ENCODE measurements at regions not wholly inside any gene's neighbourhood (a gene's known extent, or its start where the extent isn't known, plus 50 kb on each side); places are given as distances from the start of the nearest gene placed in this dataset.

DNA sequence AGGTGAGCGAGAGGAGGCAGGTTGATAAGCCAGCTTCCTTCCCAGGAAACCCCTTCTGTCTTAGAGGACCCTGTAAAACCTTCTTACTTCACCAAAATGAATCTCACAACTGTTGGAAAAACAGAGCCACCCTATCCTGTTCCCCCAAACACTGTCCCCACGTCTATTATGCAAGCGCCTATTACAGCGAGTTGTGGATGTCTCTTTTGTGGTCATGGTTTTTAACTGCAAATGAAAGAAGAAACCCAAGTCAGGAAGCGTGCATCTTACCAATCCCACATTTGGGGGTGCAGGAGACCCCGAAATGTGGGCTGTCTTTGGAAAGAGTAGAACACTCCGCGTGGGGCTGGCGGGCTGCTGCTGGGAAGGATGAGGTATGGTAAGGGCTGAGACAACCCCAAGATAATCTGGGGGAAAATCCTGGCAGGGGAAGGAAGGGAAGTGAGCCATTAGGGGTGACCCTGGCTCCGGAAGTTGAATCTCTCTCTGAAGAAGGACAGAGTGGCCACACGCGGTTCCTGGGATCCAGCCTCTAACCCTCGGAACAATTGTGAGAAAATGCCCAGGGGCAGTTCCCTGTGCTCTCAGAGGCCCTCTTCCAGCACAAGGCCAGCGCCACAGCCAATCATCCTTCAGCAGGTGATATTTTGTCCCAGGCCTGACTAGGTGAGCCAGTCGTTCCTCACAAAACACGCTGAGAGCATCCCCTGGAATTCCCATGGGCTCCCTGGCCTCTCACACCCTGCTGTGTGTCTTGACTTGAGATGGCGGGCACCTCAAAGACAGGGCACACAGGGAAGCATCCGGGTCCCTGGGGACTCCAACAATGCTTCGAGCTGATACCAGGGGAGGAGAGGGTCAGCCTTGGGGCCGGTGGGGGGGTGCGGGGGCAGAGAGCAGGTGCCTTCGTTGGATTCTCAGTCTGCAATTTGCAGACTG lies 168.5 kb upstream of the IRF2BP2 start:
- no peaks in the 10 kb centered on the region for H3K36me3 ChIP-seq (ENCODE audit: control insufficient read depth, insufficient read depth, low read length)
- DNase-seq (ENCODE audit: low read depth in 4 of 6, low spot score in 6 of 6): no peak
- peaks cover 6% of the 10 kb centered on the region for H3K27me3 ChIP-seq (ENCODE audit: control insufficient read depth, insufficient read depth, low read length)
- H3K4me3 ChIP-seq (ENCODE audit: low read depth, low read length): no peak overlapping the region
- WGBS (ENCODE audit: insufficient coverage): 79% methylated on average over 21 of the region's 22 CpGs
- H3K4me1 ChIP-seq (ENCODE audit: control insufficient read depth, insufficient read depth, low read length): no peaks in the 10 kb centered on the region
- H3K9me3 ChIP-seq (ENCODE audit: control insufficient read depth, insufficient read depth, low read length): no peaks in the 10 kb centered on the region
- no peak overlapping the region for H3K27ac ChIP-seq (ENCODE audit: low read depth, low read length)

DNA sequence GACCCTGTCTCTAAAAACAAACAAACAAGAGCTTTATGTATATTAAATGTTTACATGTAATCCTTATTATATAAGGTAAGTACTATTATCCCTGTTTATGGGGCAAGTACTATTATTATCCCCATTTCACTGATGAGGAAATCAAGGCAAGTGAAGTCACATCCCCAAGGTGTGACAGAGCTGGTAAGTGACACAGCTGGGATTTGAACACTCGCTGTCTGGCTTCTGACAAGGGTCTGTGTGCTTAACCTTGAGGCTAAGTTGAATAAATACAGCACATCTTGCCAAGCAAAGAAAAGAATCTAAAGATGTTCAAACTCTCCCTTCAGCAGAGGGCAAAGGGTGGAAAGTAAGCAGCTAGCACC lies 167.9 kb upstream of the IRF2BP2 start:
- H3K4me1 ChIP-seq (ENCODE audit: control insufficient read depth, insufficient read depth, low read length): no peaks in the 10 kb centered on the region
- DNase-seq (ENCODE audit: low read depth in 4 of 6, low spot score in 6 of 6): no peak
- WGBS (ENCODE audit: insufficient coverage): 100% methylated on average over 1 of the region's 1 CpG
- H3K27me3 ChIP-seq (ENCODE audit: control insufficient read depth, insufficient read depth, low read length): peaks cover 6% of the 10 kb centered on the region
- no peaks in the 10 kb centered on the region for H3K36me3 ChIP-seq (ENCODE audit: control insufficient read depth, insufficient read depth, low read length)
- no peak overlapping the region for H3K4me3 ChIP-seq (ENCODE audit: low read depth, low read length)
- H3K9me3 ChIP-seq (ENCODE audit: control insufficient read depth, insufficient read depth, low read length): no peaks in the 10 kb centered on the region
- no peak overlapping the region for H3K27ac ChIP-seq (ENCODE audit: low read depth, low read length)

DNA sequence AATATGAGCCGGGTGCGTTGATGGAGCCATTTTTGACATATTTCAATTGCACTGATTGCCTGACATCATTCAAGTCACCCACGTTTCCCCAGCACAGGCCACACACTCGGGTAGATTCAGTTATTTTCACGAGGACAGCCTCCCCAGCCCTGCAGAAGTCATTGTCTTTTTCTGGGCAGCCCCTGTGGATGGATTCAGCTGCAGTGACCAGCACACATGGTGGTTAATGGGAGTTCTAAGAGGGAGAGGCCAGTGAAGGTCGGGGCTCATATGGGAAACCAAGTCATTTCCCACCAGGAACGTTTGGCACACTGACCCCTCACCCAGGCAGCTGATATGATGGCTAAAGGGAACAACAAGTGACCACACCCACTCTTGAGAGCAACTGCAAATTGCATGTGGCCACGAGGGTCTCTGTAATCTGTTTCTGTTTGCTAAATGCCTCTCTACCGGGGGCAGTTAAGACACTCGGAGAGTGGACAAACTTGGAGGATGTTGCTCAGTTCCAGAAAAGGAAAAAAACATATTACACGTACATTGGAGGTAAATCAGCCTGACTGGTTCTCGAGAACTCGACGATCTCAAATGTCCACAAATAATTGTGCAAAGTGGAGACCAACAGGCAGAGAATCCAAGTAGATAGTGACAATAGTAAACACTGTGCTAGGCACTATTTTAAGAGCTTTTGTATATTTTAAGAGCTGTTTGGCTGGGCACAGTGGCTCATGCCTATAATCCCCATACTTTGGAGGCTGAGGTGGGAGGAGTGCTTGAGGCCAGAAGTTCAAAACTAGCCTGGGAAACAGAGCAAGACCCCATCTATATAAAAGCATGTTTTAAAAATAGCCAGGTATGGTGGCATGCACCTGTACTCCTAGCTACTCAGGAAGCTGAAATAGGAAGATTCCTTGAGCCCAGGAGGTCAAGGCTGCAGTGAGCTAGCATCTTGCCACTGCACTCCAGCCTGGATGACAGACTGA lies 167.2 kb upstream of the IRF2BP2 start:
- Histone ChIP-seq H3K4me3 (ENCODE audit: low read depth, low read length) (no peak overlapping the region), H3K27me3 (ENCODE audit: control insufficient read depth, insufficient read depth, low read length) (peaks cover 6% of the 10 kb centered on the region), H3K27ac (ENCODE audit: low read depth, low read length) (no peak overlapping the region), H3K4me1 (ENCODE audit: control insufficient read depth, insufficient read depth, low read length) (no peaks in the 10 kb centered on the region), H3K36me3 (ENCODE audit: control insufficient read depth, insufficient read depth, low read length) (no peaks in the 10 kb centered on the region), H3K9me3 (ENCODE audit: control insufficient read depth, insufficient read depth, low read length) (no peaks in the 10 kb centered on the region)
- WGBS (ENCODE audit: insufficient coverage): 60% methylated on average over 14 of the region's 14 CpGs
- DNase-seq (ENCODE audit: low read depth in 4 of 6, low spot score in 6 of 6): no peak

DNA sequence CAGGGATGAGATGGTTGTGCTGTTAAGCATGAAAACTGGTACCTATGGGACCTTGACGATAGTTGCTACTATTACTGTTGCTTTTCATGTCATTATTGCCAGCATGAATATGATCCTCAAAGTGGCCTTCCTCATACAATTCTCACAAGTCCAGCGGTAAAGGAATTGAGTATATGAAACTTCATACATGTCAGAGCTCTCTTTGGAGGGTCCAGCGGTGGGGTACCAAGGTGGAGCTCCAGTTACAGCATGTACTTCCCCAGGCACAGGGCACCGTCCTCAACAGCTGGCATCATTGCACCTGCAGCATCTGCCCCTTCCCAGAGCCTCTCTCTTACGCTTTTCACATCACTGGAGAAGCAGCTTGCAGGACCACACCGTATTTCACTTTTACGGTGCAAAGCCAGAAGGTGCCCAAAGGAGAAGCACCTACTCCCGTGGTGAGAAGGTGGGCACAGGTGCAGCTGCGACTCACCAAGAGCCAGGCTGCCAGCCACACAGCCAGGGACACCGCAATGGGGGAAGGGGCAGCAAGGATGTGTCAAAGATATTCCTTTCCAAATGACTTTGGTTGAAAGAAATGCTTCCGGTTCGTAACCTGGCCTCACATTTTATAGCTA lies 166.4 kb upstream of the IRF2BP2 start:
- Histone ChIP-seq H3K27me3 (ENCODE audit: control insufficient read depth, insufficient read depth, low read length) (peaks cover 6% of the 10 kb centered on the region), H3K4me3 (ENCODE audit: low read depth, low read length) (no peak overlapping the region), H3K9me3 (ENCODE audit: control insufficient read depth, insufficient read depth, low read length) (no peaks in the 10 kb centered on the region), H3K36me3 (ENCODE audit: control insufficient read depth, insufficient read depth, low read length) (no peaks in the 10 kb centered on the region), H3K4me1 (ENCODE audit: control insufficient read depth, insufficient read depth, low read length) (no peaks in the 10 kb centered on the region), H3K27ac (ENCODE audit: low read depth, low read length) (no peak overlapping the region)
- WGBS (ENCODE audit: insufficient coverage): 90% methylated on average over 11 of the region's 12 CpGs
- DNase-seq (ENCODE audit: low read depth in 4 of 6, low spot score in 6 of 6): no peak

DNA sequence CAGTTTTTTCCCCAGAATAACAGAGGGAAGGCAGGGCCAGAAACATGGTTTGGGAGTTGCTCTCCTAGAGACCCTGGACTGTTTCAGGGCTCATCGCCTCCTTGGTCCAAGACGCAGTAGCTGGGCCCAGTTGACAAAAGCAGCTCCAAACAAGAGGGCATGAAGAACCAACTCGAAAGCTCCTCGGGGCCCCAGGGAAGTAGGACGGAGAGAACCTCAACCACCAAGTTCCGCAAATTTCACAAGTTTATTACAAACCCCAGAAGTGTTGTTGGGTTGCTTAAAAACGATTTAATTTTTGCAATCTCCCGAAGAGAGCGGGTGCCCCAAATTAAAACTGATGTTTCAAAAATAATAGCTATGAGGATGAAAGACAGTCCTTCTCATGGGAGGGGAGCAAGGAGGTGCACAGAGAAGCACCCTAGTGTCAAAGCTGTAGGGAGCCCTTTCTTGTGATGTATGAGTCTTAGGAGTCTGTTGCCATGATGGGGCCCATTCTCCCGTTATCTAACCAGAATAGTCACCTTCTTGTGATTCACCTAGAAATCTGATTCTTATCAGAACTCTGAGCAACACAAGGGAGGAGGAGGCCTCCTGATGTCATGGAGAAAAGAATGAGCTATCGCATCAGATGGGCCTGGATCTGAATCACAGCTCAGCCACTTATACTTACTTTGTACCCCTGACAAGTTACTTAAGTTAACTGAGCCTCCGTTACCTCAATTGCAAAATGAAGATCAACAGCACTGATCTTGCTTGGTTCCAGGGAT lies 165.7 kb upstream of the IRF2BP2 start:
- H3K36me3 ChIP-seq (ENCODE audit: control insufficient read depth, insufficient read depth, low read length): no peaks in the 10 kb centered on the region
- H3K4me1 ChIP-seq (ENCODE audit: control insufficient read depth, insufficient read depth, low read length): no peaks in the 10 kb centered on the region
- 100% methylated on average over 3 of the region's 12 CpGs for WGBS (ENCODE audit: insufficient coverage)
- H3K4me3 ChIP-seq (ENCODE audit: low read depth, low read length): no peak overlapping the region
- no peak overlapping the region for H3K27ac ChIP-seq (ENCODE audit: low read depth, low read length)
- DNase-seq (ENCODE audit: low read depth in 4 of 6, low spot score in 6 of 6): no peak
- H3K9me3 ChIP-seq (ENCODE audit: control insufficient read depth, insufficient read depth, low read length): no peaks in the 10 kb centered on the region
- H3K27me3 ChIP-seq (ENCODE audit: control insufficient read depth, insufficient read depth, low read length): peaks cover 6% of the 10 kb centered on the region

DNA sequence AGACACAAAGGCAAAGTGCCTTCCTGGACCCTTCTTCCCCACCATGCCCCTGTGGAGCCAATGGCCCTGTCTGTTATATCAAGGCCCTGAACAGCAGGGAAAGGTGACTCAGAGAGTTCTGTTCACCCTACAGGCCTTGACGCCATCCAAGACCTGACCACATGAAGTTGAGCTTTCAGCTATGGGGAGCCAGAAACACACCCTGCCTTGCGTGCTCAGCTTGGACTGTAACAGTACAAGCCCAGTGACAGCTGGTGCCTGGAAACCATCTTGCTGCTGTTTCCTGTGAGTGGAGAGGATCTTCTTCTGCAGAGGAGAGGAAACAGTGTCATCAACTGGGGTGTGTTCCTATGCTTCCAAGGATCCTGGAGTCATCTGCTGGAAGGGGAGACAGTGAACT lies 165.0 kb upstream of the IRF2BP2 start:
- H3K27me3 ChIP-seq (ENCODE audit: control insufficient read depth, insufficient read depth, low read length): peaks cover 6% of the 10 kb centered on the region
- H3K4me3 ChIP-seq (ENCODE audit: low read depth, low read length): no peak overlapping the region
- DNase-seq (ENCODE audit: low read depth in 4 of 6, low spot score in 6 of 6): no peak
- no peak overlapping the region for H3K27ac ChIP-seq (ENCODE audit: low read depth, low read length)
- 84% methylated on average over 2 of the region's 2 CpGs for WGBS (ENCODE audit: insufficient coverage)
- H3K36me3 ChIP-seq (ENCODE audit: control insufficient read depth, insufficient read depth, low read length): no peaks in the 10 kb centered on the region
- H3K4me1 ChIP-seq (ENCODE audit: control insufficient read depth, insufficient read depth, low read length): peaks cover 7% of the 10 kb centered on the region
- H3K9me3 ChIP-seq (ENCODE audit: control insufficient read depth, insufficient read depth, low read length): no peaks in the 10 kb centered on the region

DNA sequence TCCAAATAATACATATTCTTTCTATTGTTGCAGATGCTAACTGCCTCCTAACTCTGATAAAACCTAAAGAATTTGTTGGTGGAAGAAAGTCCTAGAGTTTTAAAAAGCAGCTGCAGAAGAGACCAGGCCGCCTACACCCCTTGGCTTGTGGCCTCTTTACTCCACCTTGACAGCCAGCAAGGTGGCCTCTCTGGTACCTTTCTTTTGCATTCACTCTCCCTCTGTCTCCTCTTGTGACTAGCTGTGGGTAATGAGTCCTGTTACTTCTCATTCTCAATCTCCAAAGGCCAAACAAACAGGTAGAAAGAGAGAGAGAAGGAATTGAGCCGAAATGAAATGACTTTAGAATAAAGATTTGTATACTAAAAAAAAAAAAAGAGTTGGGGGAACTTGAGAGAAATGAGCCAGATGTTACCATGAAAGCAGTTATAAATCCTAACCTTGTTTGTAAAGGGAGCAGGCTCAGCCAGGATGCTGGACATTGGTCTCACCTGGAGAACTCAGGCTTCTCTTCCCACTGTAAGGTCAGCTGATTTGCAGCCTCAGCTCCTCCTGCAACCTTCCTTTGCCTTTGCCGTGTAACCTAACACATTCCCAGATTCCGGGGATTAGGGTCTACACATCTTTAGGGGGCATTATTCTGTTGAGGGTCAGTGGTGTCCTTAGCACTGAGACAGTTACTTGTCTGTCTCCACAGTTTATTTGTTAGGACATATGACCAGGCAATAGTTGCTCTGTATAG lies 164.1 kb upstream of the IRF2BP2 start:
- H3K9me3 ChIP-seq (ENCODE audit: control insufficient read depth, insufficient read depth, low read length): no peaks in the 10 kb centered on the region
- H3K27ac ChIP-seq (ENCODE audit: low read depth, low read length): no peak overlapping the region
- no peak overlapping the region for H3K4me3 ChIP-seq (ENCODE audit: low read depth, low read length)
- peaks cover 6% of the 10 kb centered on the region for H3K27me3 ChIP-seq (ENCODE audit: control insufficient read depth, insufficient read depth, low read length)
- DNase-seq (ENCODE audit: low read depth in 4 of 6, low spot score in 6 of 6): no peak
- H3K36me3 ChIP-seq (ENCODE audit: control insufficient read depth, insufficient read depth, low read length): no peaks in the 10 kb centered on the region
- H3K4me1 ChIP-seq (ENCODE audit: control insufficient read depth, insufficient read depth, low read length): peaks cover 15% of the 10 kb centered on the region
- no CpG with 5 or more reads among the region's 4 CpGs for WGBS (ENCODE audit: insufficient coverage)

DNA sequence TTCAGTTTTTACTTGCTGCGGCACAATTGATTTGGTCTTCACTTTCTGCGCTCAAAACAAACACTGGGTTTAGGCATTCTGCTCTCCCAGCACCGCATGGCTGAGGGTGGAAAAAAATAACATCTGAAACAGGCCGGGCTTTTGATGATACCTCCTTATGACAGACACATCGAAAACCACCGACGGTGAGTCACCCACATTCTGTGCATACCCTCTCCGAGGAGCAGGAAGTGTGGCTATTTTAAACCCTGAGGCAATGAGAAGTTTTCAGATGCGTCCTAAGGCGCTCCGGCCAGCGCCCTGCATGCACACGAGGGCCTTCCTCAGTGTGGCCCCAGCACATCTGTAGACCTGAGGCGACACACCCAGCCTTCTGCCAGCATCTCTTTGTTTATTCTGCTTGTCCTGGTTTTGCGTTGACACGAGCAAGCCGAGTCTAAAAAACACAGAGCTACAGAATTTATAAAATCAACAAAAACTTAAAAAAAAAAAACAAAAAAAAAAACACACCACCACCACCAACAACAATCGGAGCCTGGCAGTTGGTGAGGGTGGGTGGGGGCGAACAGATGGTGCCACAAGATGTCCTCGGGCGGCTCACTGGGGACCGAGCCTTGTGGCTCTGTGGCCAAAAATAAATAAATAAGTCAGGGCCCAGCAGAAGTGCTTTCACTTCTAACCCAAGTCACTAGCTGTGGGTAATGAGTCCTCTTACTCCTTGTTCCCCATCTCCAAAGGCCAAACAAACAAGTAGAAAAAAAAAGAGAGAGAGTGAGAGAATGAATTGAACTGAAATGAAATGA lies 162.6 kb upstream of the IRF2BP2 start:
- Histone ChIP-seq H3K4me3 (ENCODE audit: low read depth, low read length) (no peak overlapping the region), H3K9me3 (ENCODE audit: control insufficient read depth, insufficient read depth, low read length) (no peaks in the 10 kb centered on the region), H3K27me3 (ENCODE audit: control insufficient read depth, insufficient read depth, low read length) (peaks cover 6% of the 10 kb centered on the region), H3K4me1 (ENCODE audit: control insufficient read depth, insufficient read depth, low read length) (peaks cover 16% of the 10 kb centered on the region), H3K36me3 (ENCODE audit: control insufficient read depth, insufficient read depth, low read length) (no peaks in the 10 kb centered on the region), H3K27ac (ENCODE audit: low read depth, low read length) (peak overlapping the region; percentile 57)
- DNase-seq (ENCODE audit: low read depth in 4 of 6, low spot score in 6 of 6): no peak
- 69% methylated on average over 13 of the region's 22 CpGs for WGBS (ENCODE audit: insufficient coverage)

Measured in spinal cord (tissue), 9 donors.